PC-9 (cell line): ENCODE measurements at regions not wholly inside any gene's neighbourhood (a gene's known extent, or its start where the extent isn't known, plus 50 kb on each side); places are given as distances from the start of the nearest gene placed in this dataset.

Experiments used
- CTCF ChIP-seq: fragments of 200-600 bp; sonication (generic); conservative IDR thresholded peaks from 2 replicates; pipeline ENCODE4 v1.6.1; 2017; ENCODE audit warnings: mixed run types, antibody characterized with exemption, mild to moderate bottlenecking, moderate library complexity
- EZH2 ChIP-seq: fragments of 200-600 bp; sonication (generic); IDR thresholded peaks from 2 replicates; pipeline ENCODE4 v1.8.0; 2017; ENCODE audit warnings: antibody characterized with exemption, low read depth

GRCh38 chr13:74570834-74571233, 436.6 kb upstream of the KLF12 start:
- no peak for TF ChIP-seq EZH2
- TF ChIP-seq CTCF = no peak
